Glutamatergic neuron (in vitro differentiated cells): ENCODE measurements at regions not wholly inside any gene's neighbourhood (a gene's known extent, or its start where the extent isn't known, plus 50 kb on each side); places are given as distances from the start of the nearest gene placed in this dataset.

Experiments used
- DNase-seq: peaks from one replicate; pipeline ENCODE4 v3.0.0; 2022
- H3K27ac Mint-ChIP-seq: one replicate; pipeline ENCODE4 v1.8.0; 2020; ENCODE audit warnings: mild to moderate bottlenecking, mixed read lengths, inconsistent platforms; ENCODE audit not compliant: unreplicated experiment
- H3K27me3 Mint-ChIP-seq: one replicate; pipeline ENCODE4 v1.8.0; 2020; ENCODE audit warnings: mild to moderate bottlenecking, moderate library complexity, mixed read lengths, inconsistent platforms; ENCODE audit not compliant: unreplicated experiment
- H3K36me3 Mint-ChIP-seq: one replicate; pipeline ENCODE4 v1.8.0; 2020; ENCODE audit warnings: mild to moderate bottlenecking, mixed read lengths, inconsistent platforms; ENCODE audit not compliant: unreplicated experiment
- H3K4me1 Mint-ChIP-seq: one replicate; pipeline ENCODE4 v1.8.0; 2020; ENCODE audit warnings: mild to moderate bottlenecking, low read depth, mixed read lengths, inconsistent platforms; ENCODE audit not compliant: unreplicated experiment
- H3K4me3 Mint-ChIP-seq: one replicate; pipeline ENCODE4 v1.8.0; 2020; ENCODE audit warnings: mild to moderate bottlenecking, mixed read lengths, inconsistent platforms; ENCODE audit not compliant: unreplicated experiment
- H3K9me3 Mint-ChIP-seq: one replicate; pipeline ENCODE4 v1.8.0; 2020; ENCODE audit warnings: mild to moderate bottlenecking, moderate library complexity, mixed read lengths, inconsistent platforms; ENCODE audit not compliant: unreplicated experiment
- CTCF ChIP-seq: fragments of 200-600 bp; sonication (generic); IDR thresholded peaks from one replicate; pipeline ENCODE4 v1.5.0; 2021; ENCODE audit not compliant: partially characterized antibody, unreplicated experiment

- H3K36me3 Mint-ChIP-seq = no peaks in the 10 kb centered on the region
- no peak for TF ChIP-seq CTCF
These were observed 59.0 kb downstream of the FAM50B start for GRCh38 chr6:3908223-3908622.

GRCh38 chr6:3908961-3909360 is 59.8 kb downstream of the FAM50B start:
- Mint-ChIP-seq H3K4me1 (peaks cover 8% of the 10 kb centered on the region), H3K27ac (no peak overlapping the region)
- TF ChIP-seq CTCF = no peak

More at GRCh38 chr6:3908223-3908622, 59.0 kb downstream of the FAM50B start:
- H3K27ac Mint-ChIP-seq = no peak overlapping the region
- DNase-seq = no peak
- H3K27me3 Mint-ChIP-seq = no peaks in the 10 kb centered on the region
- H3K4me1 Mint-ChIP-seq = peaks cover 8% of the 10 kb centered on the region
- no peak overlapping the region for H3K4me3 Mint-ChIP-seq
- H3K9me3 Mint-ChIP-seq = peaks cover 3% of the 10 kb centered on the region

GRCh38 chr6:3910106-3910663 is 61.0 kb downstream of the FAM50B start:
- no peak for TF ChIP-seq CTCF
- H3K4me1 Mint-ChIP-seq = peaks cover 8% of the 10 kb centered on the region
- H3K27me3 Mint-ChIP-seq = no peaks in the 10 kb centered on the region
- no peak overlapping the region for H3K4me3 Mint-ChIP-seq
- H3K27ac Mint-ChIP-seq = no peak overlapping the region
- H3K9me3 Mint-ChIP-seq = peaks cover under 1% of the 10 kb centered on the region
- H3K36me3 Mint-ChIP-seq = no peaks in the 10 kb centered on the region
- no peak for DNase-seq

More at GRCh38 chr6:3908961-3909360, 59.8 kb downstream of the FAM50B start:
- Mint-ChIP-seq H3K36me3 (no peaks in the 10 kb centered on the region), H3K27me3 (no peaks in the 10 kb centered on the region), H3K9me3 (peaks cover 3% of the 10 kb centered on the region), H3K4me3 (no peak overlapping the region)
- DNase-seq = no peak

GRCh38 chr6:3911130-3911529 is 62.0 kb downstream of the FAM50B start:
- Mint-ChIP-seq H3K4me3 (no peak overlapping the region), H3K36me3 (no peaks in the 10 kb centered on the region), H3K9me3 (no peaks in the 10 kb centered on the region), H3K4me1 (peaks cover 2% of the 10 kb centered on the region), H3K27me3 (no peaks in the 10 kb centered on the region), H3K27ac (no peak overlapping the region)
- no peak for DNase-seq
- no peak for TF ChIP-seq CTCF

- Mint-ChIP-seq H3K27me3 (no peaks in the 10 kb centered on the region), H3K9me3 (no peaks in the 10 kb centered on the region), H3K4me1 (no peaks in the 10 kb centered on the region), H3K4me3 (no peak overlapping the region), H3K27ac (no peak overlapping the region), H3K36me3 (no peaks in the 10 kb centered on the region)
- DNase-seq = no peak
- no peak for TF ChIP-seq CTCF
These were observed 62.6 kb downstream of the FAM50B start for GRCh38 chr6:3911614-3912336.
